Endothelial cell (in vitro differentiated cells): ENCODE measurements at regions not wholly inside any gene's neighbourhood (a gene's known extent, or its start where the extent isn't known, plus 50 kb on each side); places are given as distances from the start of the nearest gene placed in this dataset.

ENCODE experiments used
- DNase-seq: peaks from one replicate; pipeline ENCODE4 v3.0.0; 2021; ENCODE audit warnings: low spot score
- H3K27ac Mint-ChIP-seq: one replicate; pipeline ENCODE4 v1.8.0; 2021; ENCODE audit warnings: mixed read lengths, inconsistent platforms; ENCODE audit not compliant: unreplicated experiment
- H3K27me3 Mint-ChIP-seq: one replicate; pipeline ENCODE4 v1.8.0; 2021; ENCODE audit warnings: mild to moderate bottlenecking, moderate library complexity, mixed read lengths, inconsistent platforms; ENCODE audit not compliant: unreplicated experiment
- H3K36me3 Mint-ChIP-seq: one replicate; pipeline ENCODE4 v1.8.0; 2021; ENCODE audit warnings: mild to moderate bottlenecking, low read depth, mixed read lengths, inconsistent platforms; ENCODE audit not compliant: unreplicated experiment
- H3K4me1 Mint-ChIP-seq: one replicate; pipeline ENCODE4 v1.8.0; 2021; ENCODE audit warnings: mild to moderate bottlenecking, mixed read lengths, inconsistent platforms; ENCODE audit not compliant: unreplicated experiment
- H3K4me3 Mint-ChIP-seq: one replicate; pipeline ENCODE4 v1.8.0; 2021; ENCODE audit warnings: mild to moderate bottlenecking, mixed read lengths, inconsistent platforms; ENCODE audit not compliant: unreplicated experiment
- H3K9me3 Mint-ChIP-seq: one replicate; pipeline ENCODE4 v1.8.0; 2021; ENCODE audit warnings: mixed read lengths, inconsistent platforms; ENCODE audit not compliant: unreplicated experiment
- TF ChIP-seq, protein P1 (sequence below): fragments of 200-600 bp; sonication (generic); IDR thresholded peaks from one replicate; pipeline ENCODE4 v1.5.0; 2021; ENCODE audit warnings: antibody characterized with exemption; ENCODE audit not compliant: unreplicated experiment

DNA sequence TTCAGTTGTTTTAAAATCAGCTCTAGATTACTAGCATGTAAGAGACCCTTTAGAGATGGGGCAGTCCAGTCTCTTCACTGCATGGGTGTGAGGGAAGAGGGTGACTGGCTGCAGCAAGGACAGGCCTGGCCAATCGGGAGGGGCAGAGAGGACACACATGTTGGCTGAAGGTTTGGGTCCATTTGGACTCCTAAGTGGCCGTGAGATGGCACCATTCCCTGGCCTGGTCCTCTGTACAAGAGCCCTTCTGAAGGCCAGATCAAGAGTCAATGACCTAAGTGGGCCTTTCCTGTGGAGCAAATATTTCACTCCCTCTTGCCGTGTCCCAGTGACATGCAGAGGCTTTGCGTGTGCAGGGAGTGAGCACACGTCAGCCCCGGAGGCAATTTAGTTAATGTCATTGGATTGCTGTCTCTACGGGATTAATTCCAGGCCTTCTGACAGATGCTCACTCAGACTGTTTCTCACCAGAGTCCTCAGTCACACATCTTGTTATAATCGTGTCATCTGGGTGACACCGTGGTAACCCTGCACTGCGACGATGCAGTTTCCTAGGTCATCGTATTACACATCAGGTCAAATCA is 613.0 kb downstream of the NPHP4 start:
- Mint-ChIP-seq H3K9me3 (peaks cover 3% of the 10 kb centered on the region), H3K4me3 (no peak overlapping the region), H3K27me3 (no peaks in the 10 kb centered on the region), H3K36me3 (no peaks in the 10 kb centered on the region), H3K27ac (no peak overlapping the region), H3K4me1 (no peaks in the 10 kb centered on the region)
- DNase-seq = no peak
- TF ChIP-seq, protein P1, sequence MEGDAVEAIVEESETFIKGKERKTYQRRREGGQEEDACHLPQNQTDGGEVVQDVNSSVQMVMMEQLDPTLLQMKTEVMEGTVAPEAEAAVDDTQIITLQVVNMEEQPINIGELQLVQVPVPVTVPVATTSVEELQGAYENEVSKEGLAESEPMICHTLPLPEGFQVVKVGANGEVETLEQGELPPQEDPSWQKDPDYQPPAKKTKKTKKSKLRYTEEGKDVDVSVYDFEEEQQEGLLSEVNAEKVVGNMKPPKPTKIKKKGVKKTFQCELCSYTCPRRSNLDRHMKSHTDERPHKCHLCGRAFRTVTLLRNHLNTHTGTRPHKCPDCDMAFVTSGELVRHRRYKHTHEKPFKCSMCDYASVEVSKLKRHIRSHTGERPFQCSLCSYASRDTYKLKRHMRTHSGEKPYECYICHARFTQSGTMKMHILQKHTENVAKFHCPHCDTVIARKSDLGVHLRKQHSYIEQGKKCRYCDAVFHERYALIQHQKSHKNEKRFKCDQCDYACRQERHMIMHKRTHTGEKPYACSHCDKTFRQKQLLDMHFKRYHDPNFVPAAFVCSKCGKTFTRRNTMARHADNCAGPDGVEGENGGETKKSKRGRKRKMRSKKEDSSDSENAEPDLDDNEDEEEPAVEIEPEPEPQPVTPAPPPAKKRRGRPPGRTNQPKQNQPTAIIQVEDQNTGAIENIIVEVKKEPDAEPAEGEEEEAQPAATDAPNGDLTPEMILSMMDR = no peak

DNA sequence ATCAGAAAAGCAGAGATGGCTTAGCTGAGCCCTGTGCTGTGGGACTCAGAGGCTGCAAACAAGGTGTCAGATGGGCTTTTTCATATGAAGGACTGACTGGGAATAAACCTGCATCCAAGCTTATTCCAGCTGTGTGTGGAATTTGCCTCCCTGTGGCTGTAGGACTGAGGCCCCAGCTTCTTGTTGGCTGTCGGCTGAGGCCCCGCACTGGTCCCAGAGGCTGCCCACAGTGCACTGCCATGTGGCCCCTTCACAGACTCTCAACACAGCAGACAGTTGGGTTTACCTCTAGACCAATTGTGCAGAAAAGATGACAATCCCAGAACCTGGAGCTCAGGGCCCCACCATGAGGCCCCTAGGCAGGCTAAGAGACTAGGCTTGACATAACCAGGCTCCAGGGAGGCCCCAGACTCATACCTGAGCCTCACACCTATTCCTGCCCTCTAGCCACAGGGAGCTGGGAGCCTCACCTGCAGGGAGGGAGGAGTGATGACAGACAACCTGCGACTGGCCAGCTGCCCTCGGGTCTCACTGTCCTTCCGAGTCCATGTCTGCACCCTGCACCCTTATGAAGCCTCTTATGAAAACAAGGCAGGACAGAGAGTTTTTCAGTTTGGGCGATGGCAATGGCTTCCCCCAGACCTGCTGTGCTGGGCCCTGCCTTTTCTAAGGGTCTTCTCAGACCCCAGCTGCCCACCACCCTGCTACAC is 615.5 kb downstream of the NPHP4 start:
- TF ChIP-seq, protein P1 = no peak
- Mint-ChIP-seq H3K36me3 (no peaks in the 10 kb centered on the region), H3K4me1 (no peaks in the 10 kb centered on the region), H3K27ac (no peak overlapping the region), H3K4me3 (no peak overlapping the region), H3K27me3 (peaks cover 2% of the 10 kb centered on the region), H3K9me3 (peaks cover 2% of the 10 kb centered on the region)
- DNase-seq = no peak

DNA sequence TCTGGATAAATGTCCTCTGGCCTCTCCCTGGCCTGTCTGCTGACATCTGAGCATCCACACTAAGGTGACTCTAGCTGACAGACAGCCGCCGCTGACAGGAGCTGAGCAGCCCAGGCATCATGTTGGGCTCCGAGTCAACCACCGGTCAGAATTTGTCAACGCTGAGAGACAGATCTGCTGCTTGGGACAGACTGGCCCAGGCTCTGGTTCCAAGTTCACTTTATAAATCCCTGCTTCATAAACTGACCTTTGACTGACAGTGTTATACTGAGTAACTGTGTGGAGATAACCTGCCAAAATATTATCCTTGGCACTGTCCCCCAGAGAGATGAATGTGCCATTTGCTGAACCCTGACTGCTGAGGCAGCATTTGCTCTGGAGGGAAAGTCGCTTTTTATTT is 616.7 kb downstream of the NPHP4 start:
- Mint-ChIP-seq H3K27ac (no peak overlapping the region), H3K4me1 (no peaks in the 10 kb centered on the region), H3K9me3 (no peaks in the 10 kb centered on the region), H3K36me3 (no peaks in the 10 kb centered on the region), H3K4me3 (no peak overlapping the region), H3K27me3 (peaks cover 2% of the 10 kb centered on the region)
- TF ChIP-seq, protein P1 = no peak
- no peak for DNase-seq

DNA sequence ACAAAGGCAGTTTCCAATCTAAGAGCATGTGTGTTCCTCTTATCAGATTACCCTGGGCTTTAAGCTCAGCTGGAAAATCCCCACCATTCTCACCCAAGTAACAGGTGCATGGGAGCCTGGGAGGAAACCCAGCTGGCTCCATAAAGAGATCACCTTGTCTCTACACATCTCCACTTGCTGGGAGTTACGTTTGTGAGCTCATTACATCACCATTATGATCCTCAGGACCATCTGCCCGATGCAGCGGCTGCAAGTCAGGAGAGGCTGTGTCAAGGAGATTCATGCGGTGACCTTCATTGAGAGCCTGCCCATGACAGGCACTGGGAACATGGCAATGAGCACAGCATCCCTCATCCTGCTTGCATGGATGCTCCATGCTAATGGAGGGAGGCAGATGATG is 618.0 kb downstream of the NPHP4 start:
- DNase-seq = no peak
- Mint-ChIP-seq H3K27ac (no peak overlapping the region), H3K4me1 (no peaks in the 10 kb centered on the region), H3K27me3 (peaks cover 2% of the 10 kb centered on the region), H3K9me3 (no peaks in the 10 kb centered on the region), H3K36me3 (no peaks in the 10 kb centered on the region), H3K4me3 (no peak overlapping the region)
- TF ChIP-seq, protein P1 = no peak

DNA sequence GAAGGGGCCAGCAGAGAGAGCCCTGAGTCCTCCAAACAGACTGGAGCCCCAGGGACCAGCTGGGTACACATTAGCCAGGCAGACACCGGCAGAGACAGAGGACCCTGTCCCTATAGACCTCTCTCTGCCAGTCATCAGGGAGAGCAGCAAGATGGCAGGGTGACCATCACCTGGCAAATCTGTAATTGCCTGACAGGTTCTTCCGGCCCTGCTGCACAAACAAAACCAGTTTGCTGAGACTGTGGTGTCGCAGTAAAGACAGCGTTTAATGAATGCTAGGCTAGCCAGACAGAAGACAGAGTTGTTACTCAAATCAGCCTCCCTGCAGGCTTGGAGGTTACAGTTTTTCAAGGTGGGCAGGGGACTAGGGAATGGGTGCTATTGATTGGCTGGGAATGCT is 618.9 kb downstream of the NPHP4 start:
- no peaks in the 10 kb centered on the region for H3K4me1 Mint-ChIP-seq
- TF ChIP-seq, protein P1 = no peak
- DNase-seq = no peak
- H3K27ac Mint-ChIP-seq = no peak overlapping the region
- no peaks in the 10 kb centered on the region for H3K36me3 Mint-ChIP-seq
- peaks cover 2% of the 10 kb centered on the region for H3K27me3 Mint-ChIP-seq
- H3K9me3 Mint-ChIP-seq = no peaks in the 10 kb centered on the region
- no peak overlapping the region for H3K4me3 Mint-ChIP-seq
